GM12892 (cell line): ENCODE measurements at regions not wholly inside any gene's neighbourhood (a gene's known extent, or its start where the extent isn't known, plus 50 kb on each side); places are given as distances from the start of the nearest gene placed in this dataset.
"Not testable (repeated sequence)": the region's sequence is repeated elsewhere in the genome, so short reads cannot be mapped to it uniquely, and the experiment has no call there.

Experiments used
- POLR2A ChIP-seq: IDR thresholded peaks from 2 replicates; pipeline ENCODE4 v1.6.1; 2011; ENCODE audit warnings: low read depth, low read length, control low read depth
- POLR2AphosphoS5 ChIP-seq: IDR thresholded peaks from 2 replicates; pipeline ENCODE4 v1.6.1; 2011; ENCODE audit warnings: low read depth, low read length, control low read depth
- TAF1 ChIP-seq: IDR thresholded peaks from 2 replicates; pipeline ENCODE4 v1.6.1; 2011; ENCODE audit warnings: low read depth, mild to moderate bottlenecking, control low read depth, low read length, borderline replicate concordance

GRCh38 chr11:89616999-89617602 is 93.0 kb upstream of the TRIM77 start:
- not testable (repeated sequence) for TF ChIP-seq POLR2A, TAF1, POLR2AphosphoS5
